GM23338 (cell line): ENCODE measurements at regions not wholly inside any gene's neighbourhood (a gene's known extent, or its start where the extent isn't known, plus 50 kb on each side); places are given as distances from the start of the nearest gene placed in this dataset.

Experiments used
- ATAC-seq: fragments of 200-7000 bp; cut with Tn5 transposase; 3 replicates; pipeline ENCODE4 v1.9.1; 2020
- DNase-seq: peaks from one replicate; pipeline ENCODE4 v3.0.0-alpha.2; 2015; ENCODE audit warnings: low spot score
- H2AFZ ChIP-seq: fragments of 200-600 bp; sonication (generic); 2 replicates; pipeline ENCODE4 v1.8.0; 2016; ENCODE audit warnings: antibody characterized with exemption, mild to moderate bottlenecking, moderate library complexity
- H3F3A ChIP-seq: fragments of 200-600 bp; sonication (generic); replicated peaks from 2 replicates; pipeline ENCODE4 v1.8.0; 2017; ENCODE audit warnings: antibody characterized with exemption, mixed run types, low read depth
- H3K27ac ChIP-seq: fragments of 200-600 bp; sonication (generic); 2 replicates; pipeline ENCODE4 v1.6.1; 2016; ENCODE audit warnings: low read depth
- H3K27me3 ChIP-seq: fragments of 200-600 bp; sonication (generic); 2 replicates; pipeline ENCODE4 v1.8.0; 2016; ENCODE audit warnings: mild to moderate bottlenecking, mixed run types, moderate library complexity; ENCODE audit not compliant: insufficient read depth
- H3K36me3 ChIP-seq: fragments of 200-600 bp; sonication (generic); 2 replicates; pipeline ENCODE4 v1.8.0; 2016; ENCODE audit warnings: mild to moderate bottlenecking; ENCODE audit not compliant: insufficient read depth
- H3K4me1 ChIP-seq: fragments of 200-600 bp; sonication (generic); 2 replicates; pipeline ENCODE4 v1.8.0; 2016; ENCODE audit warnings: mild to moderate bottlenecking, moderate library complexity; ENCODE audit not compliant: insufficient read depth
- H3K4me2 ChIP-seq: fragments of 200-600 bp; sonication (generic); 2 replicates; pipeline ENCODE4 v1.7.1; 2017; ENCODE audit warnings: mixed run types
- H3K4me3 ChIP-seq: fragments of 200-600 bp; sonication (generic); 2 replicates; pipeline ENCODE4 v1.6.1; 2016; ENCODE audit warnings: mixed run types
- H3K79me2 ChIP-seq: fragments of 200-600 bp; sonication (generic); replicated peaks from 2 replicates; pipeline ENCODE4 v1.8.0; 2017; ENCODE audit warnings: mild to moderate bottlenecking; ENCODE audit not compliant: insufficient read depth
- H3K9me2 ChIP-seq: fragments of 200-600 bp; sonication (generic); 2 replicates; pipeline ENCODE4 v1.8.0; 2017; ENCODE audit not compliant: insufficient read depth
- H4K20me1 ChIP-seq: fragments of 200-600 bp; sonication (generic); replicated peaks from 2 replicates; pipeline ENCODE4 v1.8.0; 2017; ENCODE audit warnings: mild to moderate bottlenecking; ENCODE audit not compliant: insufficient read depth
- H3K27ac Mint-ChIP-seq: 2 replicates; pipeline ENCODE4 v1.8.0; 2020; ENCODE audit warnings: inconsistent platforms, mild to moderate bottlenecking, moderate library complexity, mixed read lengths
- H3K27me3 Mint-ChIP-seq: 3 replicates; pipeline ENCODE4 v1.8.0; 2022; ENCODE audit warnings: low read depth, mild to moderate bottlenecking, moderate library complexity, mixed read lengths, inconsistent platforms; ENCODE audit not compliant: insufficient read depth, poor library complexity
- H3K36me3 Mint-ChIP-seq: 3 replicates; pipeline ENCODE4 v1.8.0; 2021; ENCODE audit warnings: low read depth, mild to moderate bottlenecking, inconsistent platforms, moderate library complexity, mixed read lengths
- H3K4me1 Mint-ChIP-seq: 3 replicates; pipeline ENCODE4 v1.8.0; 2020; ENCODE audit warnings: mild to moderate bottlenecking, inconsistent platforms, mixed read lengths
- H3K4me3 Mint-ChIP-seq: 3 replicates; pipeline ENCODE4 v1.8.0; 2021; ENCODE audit warnings: moderate library complexity, mild to moderate bottlenecking, inconsistent platforms, mixed read lengths
- H3K9me3 Mint-ChIP-seq: 3 replicates; pipeline ENCODE4 v1.8.0; 2020; ENCODE audit warnings: moderate library complexity, mild to moderate bottlenecking, inconsistent platforms, mixed read lengths
- CREB1 ChIP-seq: fragments of 250-450 bp; sonication (Bioruptor Pico); IDR thresholded peaks from 2 replicates; pipeline ENCODE4 v1.5.0; 2020; ENCODE audit warnings: low read depth, mild to moderate bottlenecking, moderate library complexity
- EZH2 ChIP-seq: fragments of 200-600 bp; sonication (generic); IDR thresholded peaks from one replicate; pipeline ENCODE4 v1.8.0; 2017; ENCODE audit warnings: antibody characterized with exemption, mild to moderate bottlenecking, low read depth; ENCODE audit not compliant: unreplicated experiment
- EZH2phosphoT487 ChIP-seq: fragments of 200-600 bp; sonication (generic); IDR thresholded peaks from one replicate; pipeline ENCODE4 v1.8.1; 2018; ENCODE audit warnings: antibody characterized with exemption; ENCODE audit not compliant: unreplicated experiment
- JUNB ChIP-seq: IDR thresholded peaks from one replicate; pipeline ENCODE4 v1.6.1; 2016; ENCODE audit warnings: antibody characterized with exemption; ENCODE audit not compliant: unreplicated experiment
- NANOG ChIP-seq: IDR thresholded peaks from 2 replicates; pipeline ENCODE4 v1.6.1; 2016; ENCODE audit warnings: antibody characterized with exemption, borderline replicate concordance
- STAT1 ChIP-seq: IDR thresholded peaks from one replicate; pipeline ENCODE4 v1.6.1; 2016; ENCODE audit warnings: antibody characterized with exemption; ENCODE audit not compliant: unreplicated experiment
- ZNF114 ChIP-seq: fragments of 250-450 bp; sonication (Bioruptor Pico); IDR thresholded peaks from 2 replicates; pipeline ENCODE4 v1.5.0; 2020; ENCODE audit warnings: mild to moderate bottlenecking, moderate library complexity
- TF ChIP-seq, protein P1 (sequence below): IDR thresholded peaks from one replicate; pipeline ENCODE4 v1.6.1; 2018; ENCODE audit warnings: antibody characterized with exemption; ENCODE audit not compliant: unreplicated experiment
- TF ChIP-seq, protein P2 (sequence below): IDR thresholded peaks from 2 replicates; pipeline ENCODE4 v1.6.1; 2016; ENCODE audit warnings: antibody characterized with exemption
- TF ChIP-seq, protein P3 (sequence below), 2 experiments: fragments of 200-600 bp in 1 of 2; sonication (generic) in 1 of 2; conservative IDR thresholded peaks; 2 replicates each; pipeline versions ENCODE4 v1.5.1 to v1.6.1; 2016 to 2017; ENCODE audit warnings: antibody characterized with exemption in 2 of 2, low read depth in 2 of 2, mild to moderate bottlenecking in 2 of 2, moderate library complexity in 1 of 2

DNA sequence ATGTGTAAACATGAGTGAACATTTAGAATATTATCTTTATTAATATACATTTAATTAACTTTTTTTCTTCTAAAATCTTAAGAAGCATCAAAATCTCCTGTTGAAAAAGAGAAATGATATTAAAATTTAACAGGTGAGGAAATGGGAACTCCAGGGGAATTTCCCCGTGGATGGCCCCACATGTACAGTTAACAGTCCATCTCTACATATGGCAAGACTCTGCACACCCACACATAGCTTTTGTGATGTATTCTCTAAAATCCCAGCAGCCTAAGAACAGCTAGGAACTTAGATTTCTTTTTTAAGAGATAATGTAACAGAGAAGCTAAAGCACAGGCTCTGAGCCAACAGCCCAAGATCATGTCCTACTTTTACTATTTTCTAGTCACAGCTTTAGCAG is 556.3 kb upstream of the RGMB start (continued):
- TF ChIP-seq, protein P1, sequence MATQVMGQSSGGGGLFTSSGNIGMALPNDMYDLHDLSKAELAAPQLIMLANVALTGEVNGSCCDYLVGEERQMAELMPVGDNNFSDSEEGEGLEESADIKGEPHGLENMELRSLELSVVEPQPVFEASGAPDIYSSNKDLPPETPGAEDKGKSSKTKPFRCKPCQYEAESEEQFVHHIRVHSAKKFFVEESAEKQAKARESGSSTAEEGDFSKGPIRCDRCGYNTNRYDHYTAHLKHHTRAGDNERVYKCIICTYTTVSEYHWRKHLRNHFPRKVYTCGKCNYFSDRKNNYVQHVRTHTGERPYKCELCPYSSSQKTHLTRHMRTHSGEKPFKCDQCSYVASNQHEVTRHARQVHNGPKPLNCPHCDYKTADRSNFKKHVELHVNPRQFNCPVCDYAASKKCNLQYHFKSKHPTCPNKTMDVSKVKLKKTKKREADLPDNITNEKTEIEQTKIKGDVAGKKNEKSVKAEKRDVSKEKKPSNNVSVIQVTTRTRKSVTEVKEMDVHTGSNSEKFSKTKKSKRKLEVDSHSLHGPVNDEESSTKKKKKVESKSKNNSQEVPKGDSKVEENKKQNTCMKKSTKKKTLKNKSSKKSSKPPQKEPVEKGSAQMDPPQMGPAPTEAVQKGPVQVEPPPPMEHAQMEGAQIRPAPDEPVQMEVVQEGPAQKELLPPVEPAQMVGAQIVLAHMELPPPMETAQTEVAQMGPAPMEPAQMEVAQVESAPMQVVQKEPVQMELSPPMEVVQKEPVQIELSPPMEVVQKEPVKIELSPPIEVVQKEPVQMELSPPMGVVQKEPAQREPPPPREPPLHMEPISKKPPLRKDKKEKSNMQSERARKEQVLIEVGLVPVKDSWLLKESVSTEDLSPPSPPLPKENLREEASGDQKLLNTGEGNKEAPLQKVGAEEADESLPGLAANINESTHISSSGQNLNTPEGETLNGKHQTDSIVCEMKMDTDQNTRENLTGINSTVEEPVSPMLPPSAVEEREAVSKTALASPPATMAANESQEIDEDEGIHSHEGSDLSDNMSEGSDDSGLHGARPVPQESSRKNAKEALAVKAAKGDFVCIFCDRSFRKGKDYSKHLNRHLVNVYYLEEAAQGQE, result no peak
- TF ChIP-seq NANOG (no peak), JUNB (no peak)

DNA sequence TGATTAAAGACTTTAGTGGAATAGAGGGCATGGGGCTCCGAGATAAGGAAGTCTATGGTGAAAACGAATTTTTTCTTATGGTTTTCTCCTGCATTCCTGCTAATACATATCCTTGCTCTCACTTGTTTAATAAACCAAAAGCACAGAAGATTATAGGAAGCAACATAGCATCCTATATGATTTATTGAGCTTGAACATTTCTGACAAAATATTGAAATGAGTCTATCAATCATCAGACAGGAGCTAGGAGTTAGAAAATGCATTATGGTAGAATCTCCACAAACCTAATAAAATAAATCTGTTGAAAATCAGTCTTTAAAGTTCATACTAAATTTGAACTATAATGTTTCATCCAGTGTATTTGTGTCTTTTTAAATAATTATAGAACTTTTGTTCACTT is 554.6 kb upstream of the RGMB start:
- no peak overlapping the region for H3K4me3 Mint-ChIP-seq
- Histone ChIP-seq H3K4me3 (no peak overlapping the region), H3K36me3 (no peaks in the 10 kb centered on the region), H3K27ac (no peak overlapping the region), H4K20me1 (no peaks in the 10 kb centered on the region), H2AFZ (no peak overlapping the region), H3K27me3 (no peaks in the 10 kb centered on the region), H3K79me2 (no peaks in the 10 kb centered on the region), H3K4me2 (no peak overlapping the region), H3F3A (no peaks in the 10 kb centered on the region), H3K4me1 (no peaks in the 10 kb centered on the region), H3K9me2 (no peaks in the 10 kb centered on the region)
- ATAC-seq (no peak), DNase-seq (no peak)
- no peaks in the 10 kb centered on the region; the same call in 2 of the 3 replicates for H3K9me3 Mint-ChIP-seq
- H3K36me3 Mint-ChIP-seq, result no peaks in the 10 kb centered on the region
- H3K4me1 Mint-ChIP-seq, result no peaks in the 10 kb centered on the region
- H3K27ac Mint-ChIP-seq, result no peak overlapping the region
- no peaks in the 10 kb centered on the region for H3K27me3 Mint-ChIP-seq
- TF ChIP-seq CREB1 (CRISPR knock-in tag) (no peak), EZH2phosphoT487 (no peak), JUNB (no peak), NANOG (no peak), ZNF114 (no peak), EZH2 (no peak), STAT1 (no peak)
- TF ChIP-seq, protein P1, result no peak
- TF ChIP-seq, protein P2, sequence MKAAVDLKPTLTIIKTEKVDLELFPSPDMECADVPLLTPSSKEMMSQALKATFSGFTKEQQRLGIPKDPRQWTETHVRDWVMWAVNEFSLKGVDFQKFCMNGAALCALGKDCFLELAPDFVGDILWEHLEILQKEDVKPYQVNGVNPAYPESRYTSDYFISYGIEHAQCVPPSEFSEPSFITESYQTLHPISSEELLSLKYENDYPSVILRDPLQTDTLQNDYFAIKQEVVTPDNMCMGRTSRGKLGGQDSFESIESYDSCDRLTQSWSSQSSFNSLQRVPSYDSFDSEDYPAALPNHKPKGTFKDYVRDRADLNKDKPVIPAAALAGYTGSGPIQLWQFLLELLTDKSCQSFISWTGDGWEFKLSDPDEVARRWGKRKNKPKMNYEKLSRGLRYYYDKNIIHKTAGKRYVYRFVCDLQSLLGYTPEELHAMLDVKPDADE, result no peak
- TF ChIP-seq, protein P3, sequence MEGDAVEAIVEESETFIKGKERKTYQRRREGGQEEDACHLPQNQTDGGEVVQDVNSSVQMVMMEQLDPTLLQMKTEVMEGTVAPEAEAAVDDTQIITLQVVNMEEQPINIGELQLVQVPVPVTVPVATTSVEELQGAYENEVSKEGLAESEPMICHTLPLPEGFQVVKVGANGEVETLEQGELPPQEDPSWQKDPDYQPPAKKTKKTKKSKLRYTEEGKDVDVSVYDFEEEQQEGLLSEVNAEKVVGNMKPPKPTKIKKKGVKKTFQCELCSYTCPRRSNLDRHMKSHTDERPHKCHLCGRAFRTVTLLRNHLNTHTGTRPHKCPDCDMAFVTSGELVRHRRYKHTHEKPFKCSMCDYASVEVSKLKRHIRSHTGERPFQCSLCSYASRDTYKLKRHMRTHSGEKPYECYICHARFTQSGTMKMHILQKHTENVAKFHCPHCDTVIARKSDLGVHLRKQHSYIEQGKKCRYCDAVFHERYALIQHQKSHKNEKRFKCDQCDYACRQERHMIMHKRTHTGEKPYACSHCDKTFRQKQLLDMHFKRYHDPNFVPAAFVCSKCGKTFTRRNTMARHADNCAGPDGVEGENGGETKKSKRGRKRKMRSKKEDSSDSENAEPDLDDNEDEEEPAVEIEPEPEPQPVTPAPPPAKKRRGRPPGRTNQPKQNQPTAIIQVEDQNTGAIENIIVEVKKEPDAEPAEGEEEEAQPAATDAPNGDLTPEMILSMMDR (conservative IDR thresholded peaks at IDR 0.05; ENCODE audit: low read depth in 2 of 2), result no peak
